H1 (cell line): ENCODE measurements at regions not wholly inside any gene's neighbourhood (a gene's known extent, or its start where the extent isn't known, plus 50 kb on each side); places are given as distances from the start of the nearest gene placed in this dataset.

Experiments
- CTCF ChIA-PET: fragments of 300-600 bp; sonication (Branson Sonifier 250); formaldehyde crosslinking; loops from one replicate; lab custom pipeline; 2021; ENCODE audit not compliant: partially characterized antibody; lab: Charles Lee
- POLR2A ChIA-PET: fragments of 300-600 bp; sonication (Branson Sonifier 250); formaldehyde crosslinking; loops from one replicate; lab custom pipeline; 2021; ENCODE audit warnings: inconsistent platforms; ENCODE audit not compliant: partially characterized antibody; lab: Charles Lee
- DNase-seq, 2 experiments: peaks; one replicate each; pipeline versions ENCODE4 v3.0.0 to v3.0.0-alpha.2; 2010 to 2022; ENCODE audit warnings: low spot score in 2 of 2, low read depth in 1 of 2, mixed read lengths in 1 of 2
- FAIRE-seq: peaks from 2 replicates; lab custom pipeline; 2011; peaks lifted over from hg19 to GRCh38; lab: Jason Lieb, UNC
- H2AFZ ChIP-seq: 2 replicates; pipeline ENCODE4 v1.8.1; 2012; ENCODE audit warnings: low read length, inconsistent platforms
- H2AK5ac ChIP-seq: 2 replicates; pipeline ENCODE4 v1.6.1; 2013; ENCODE audit warnings: low read depth, low read length
- H2BK120ac ChIP-seq: replicated peaks from 2 replicates; pipeline ENCODE3; 2013; ENCODE audit warnings: low read depth, low read length, inconsistent platforms
- H2BK12ac ChIP-seq: 2 replicates; pipeline ENCODE4 v1.6.1; 2013; ENCODE audit warnings: low read depth, low read length
- H2BK15ac ChIP-seq: 2 replicates; pipeline ENCODE4 v1.6.1; 2013; ENCODE audit warnings: low read length
- H2BK20ac ChIP-seq: 2 replicates; pipeline ENCODE4 v1.6.1; 2013; ENCODE audit warnings: low read length
- H2BK5ac ChIP-seq: 2 replicates; pipeline ENCODE4 v1.6.1; 2013; ENCODE audit warnings: low read depth, low read length
- H3K14ac ChIP-seq: 2 replicates; pipeline ENCODE4 v1.6.1; 2013; ENCODE audit warnings: inconsistent platforms; ENCODE audit not compliant: insufficient read length
- H3K18ac ChIP-seq: 2 replicates; pipeline ENCODE4 v1.6.1; 2013; ENCODE audit warnings: low read length; ENCODE audit errors: extremely low read depth
- H3K23ac ChIP-seq: 2 replicates; pipeline ENCODE4 v1.6.1; 2013; ENCODE audit warnings: inconsistent platforms; ENCODE audit not compliant: insufficient read length
- H3K23me2 ChIP-seq: 2 replicates; pipeline ENCODE4 v1.6.1; 2013; ENCODE audit warnings: low read depth, low read length
- H3K27ac ChIP-seq: 2 replicates; pipeline ENCODE4 v1.6.1; 2011; ENCODE audit warnings: low read depth, low read length, inconsistent platforms
- H3K27me3 ChIP-seq, 4 experiments: replicated peaks in 1 of 4; 1 replicate in 1 of 4; 2 replicates in 3 of 4; pipeline versions ENCODE4 v1.6.1 to v1.8.1; 2011 to 2013; ENCODE audit warnings: low read length in 3 of 4, mild to moderate bottlenecking in 3 of 4, inconsistent platforms in 2 of 4, mixed read lengths in 2 of 4, moderate library complexity in 1 of 4; ENCODE audit not compliant: control insufficient read depth in 3 of 4, insufficient read depth in 3 of 4; ENCODE audit errors: extremely low read depth in 1 of 4
- H3K36me3 ChIP-seq, 4 experiments: 2 replicates each; pipeline versions ENCODE4 v1.6.1 to v1.8.1; 2011 to 2013; ENCODE audit warnings: mild to moderate bottlenecking in 4 of 4, low read length in 3 of 4, moderate library complexity in 2 of 4, control low read depth in 1 of 4, inconsistent platforms in 1 of 4; ENCODE audit not compliant: insufficient read depth in 4 of 4, control insufficient read depth in 2 of 4
- H3K4ac ChIP-seq: replicated peaks from 2 replicates; pipeline ENCODE3; 2013; ENCODE audit warnings: low read length, low read depth, mixed read lengths, inconsistent platforms; ENCODE audit not compliant: insufficient read length
- H3K4me1 ChIP-seq, 4 experiments: replicated peaks in 1 of 4; 1 replicate in 1 of 4; 2 replicates in 3 of 4; pipeline versions ENCODE4 v1.6.1 to v1.8.1; 2011 to 2013; ENCODE audit warnings: low read length in 3 of 4, inconsistent platforms in 2 of 4, mixed read lengths in 1 of 4; ENCODE audit not compliant: insufficient read depth in 4 of 4, control insufficient read depth in 3 of 4
- H3K4me2 ChIP-seq, 2 experiments: 2 replicates each; pipeline versions ENCODE4 v1.6.1 to v1.8.1; 2011 to 2013; ENCODE audit warnings: low read depth in 2 of 2, low read length in 2 of 2, control low read depth in 1 of 2, inconsistent platforms in 1 of 2, mild to moderate bottlenecking in 1 of 2; ENCODE audit not compliant: insufficient read depth in 1 of 2
- H3K4me3 ChIP-seq, 4 experiments: fragments of 200-600, 300-600 bp in 1 of 4; sonication (generic), shearing (Covaris generic), sonication (Bioruptor Twin) in 1 of 4; 2 replicates each; pipeline versions ENCODE4 v1.5.1 to v1.8.1; 2011 to 2016; ENCODE audit warnings: low read length in 4 of 4, low read depth in 3 of 4, control low read depth in 2 of 4, inconsistent platforms in 2 of 4, mild to moderate bottlenecking in 2 of 4, mixed read lengths in 1 of 4, moderate library complexity in 1 of 4; ENCODE audit not compliant: insufficient read depth in 2 of 4; ENCODE audit errors: extremely low read depth in 1 of 4
- H3K56ac ChIP-seq: replicated peaks from 2 replicates; pipeline ENCODE3; 2013; ENCODE audit warnings: low read depth, mild to moderate bottlenecking, mixed read lengths, low read length, inconsistent platforms; ENCODE audit not compliant: insufficient read length
- H3K79me1 ChIP-seq: 2 replicates; pipeline ENCODE4 v1.6.1; 2013; ENCODE audit warnings: low read depth, low read length, control low read depth
- H3K79me2 ChIP-seq, 2 experiments: 2 replicates each; pipeline versions ENCODE4 v1.6.1 to v1.8.1; 2012 to 2013; ENCODE audit warnings: low read length in 2 of 2, mild to moderate bottlenecking in 2 of 2, inconsistent platforms in 1 of 2; ENCODE audit not compliant: insufficient read depth in 2 of 2, control insufficient read depth in 1 of 2
- H3K9ac ChIP-seq, 4 experiments: replicated peaks in 1 of 4; 1 replicate in 1 of 4; 2 replicates in 3 of 4; pipeline versions ENCODE4 v1.6.1 to v1.8.1; 2011 to 2013; ENCODE audit warnings: low read depth in 3 of 4, low read length in 3 of 4, control low read depth in 2 of 4, mild to moderate bottlenecking in 2 of 4, moderate library complexity in 2 of 4, inconsistent platforms in 1 of 4; ENCODE audit errors: extremely low read depth in 1 of 4
- H3K9me3 ChIP-seq, 2 experiments: 2 replicates each; pipeline versions ENCODE4 v1.6.1 to v1.8.1; 2012 to 2013; ENCODE audit warnings: mild to moderate bottlenecking in 2 of 2, moderate library complexity in 2 of 2, control low read depth in 1 of 2, inconsistent platforms in 1 of 2, low read depth in 1 of 2, low read length in 1 of 2, mixed read lengths in 1 of 2; ENCODE audit not compliant: insufficient read depth in 2 of 2
- H4K20me1 ChIP-seq, 2 experiments: replicated peaks in 1 of 2; 2 replicates each; pipeline versions ENCODE3 to v1.8.1; 2011 to 2013; ENCODE audit warnings: inconsistent platforms in 2 of 2, low read length in 2 of 2, mild to moderate bottlenecking in 1 of 2; ENCODE audit not compliant: insufficient read depth in 2 of 2, control insufficient read depth in 1 of 2
- H4K5ac ChIP-seq: 2 replicates; pipeline ENCODE4 v1.6.1; 2013; ENCODE audit warnings: low read length, low read depth, mixed read lengths, inconsistent platforms; ENCODE audit not compliant: insufficient read length
- H4K8ac ChIP-seq: 2 replicates; pipeline ENCODE4 v1.8.0; 2013; ENCODE audit warnings: mild to moderate bottlenecking, moderate library complexity, low read length, inconsistent platforms; ENCODE audit not compliant: insufficient read depth; ENCODE audit errors: extremely low read depth
- H4K91ac ChIP-seq: replicated peaks from 2 replicates; pipeline ENCODE3; 2013; ENCODE audit warnings: low read length, mixed read lengths, inconsistent platforms; ENCODE audit not compliant: insufficient read length
- CTBP2 ChIP-seq: IDR thresholded peaks from 2 replicates; pipeline ENCODE4 v1.7.0; 2011; ENCODE audit warnings: borderline replicate concordance, mild to moderate bottlenecking, moderate library complexity, mixed read lengths, low read length; ENCODE audit not compliant: insufficient read depth, insufficient read length
- HDAC6 ChIP-seq: IDR thresholded peaks from one replicate; pipeline ENCODE4 v1.7.1; 2012; ENCODE audit warnings: low read depth, mild to moderate bottlenecking, inconsistent platforms, low read length, moderate library complexity
- NANOG ChIP-seq: IDR thresholded peaks from 2 replicates; pipeline ENCODE4 v1.6.1; 2011; ENCODE audit warnings: low read length, low read depth, mild to moderate bottlenecking, inconsistent platforms; ENCODE audit not compliant: insufficient read depth, poor library complexity, severe bottlenecking
- SAP30 ChIP-seq: fragments of 300-600 bp; sonication (generic); IDR thresholded peaks from 2 replicates; pipeline ENCODE4 v1.7.1; 2012; ENCODE audit warnings: low read length, moderate library complexity, mild to moderate bottlenecking, inconsistent platforms; ENCODE audit not compliant: insufficient read depth, insufficient replicate concordance
- SP1 ChIP-seq: IDR thresholded peaks from 2 replicates; pipeline ENCODE4 v1.6.1; 2011; ENCODE audit warnings: low read depth, low read length
- TBP ChIP-seq: IDR thresholded peaks from 2 replicates; pipeline ENCODE4 v1.6.1; 2011; ENCODE audit warnings: low read depth, low read length, improper control_type of control experiment
- WGBS, 2 experiments: shearing (Covaris generic) in 1 of 2; methylation state at CpG; one replicate each; pipeline versions ENCODE4 v1.1.6 to v1.1.7; 2013 to 2015; ENCODE audit warnings: low lambda C conversion rate in 2 of 2, mixed read lengths in 2 of 2, inconsistent platforms in 1 of 2, low coverage in 1 of 2, missing lambda C conversion rate in 1 of 2; ENCODE audit not compliant: insufficient replicate concordance in 2 of 2, insufficient coverage in 1 of 2, insufficient read length in 1 of 2; ENCODE audit errors: extremely low coverage in 1 of 2, missing lambda C conversion rate in 1 of 2; 5-methylcytosine and 5-hydroxymethylcytosine counted together
- TF ChIP-seq, protein P1 (sequence below): IDR thresholded peaks from 2 replicates; pipeline ENCODE4 v1.6.1; 2011; ENCODE audit warnings: low read length, improper control_type of control experiment

DNA sequence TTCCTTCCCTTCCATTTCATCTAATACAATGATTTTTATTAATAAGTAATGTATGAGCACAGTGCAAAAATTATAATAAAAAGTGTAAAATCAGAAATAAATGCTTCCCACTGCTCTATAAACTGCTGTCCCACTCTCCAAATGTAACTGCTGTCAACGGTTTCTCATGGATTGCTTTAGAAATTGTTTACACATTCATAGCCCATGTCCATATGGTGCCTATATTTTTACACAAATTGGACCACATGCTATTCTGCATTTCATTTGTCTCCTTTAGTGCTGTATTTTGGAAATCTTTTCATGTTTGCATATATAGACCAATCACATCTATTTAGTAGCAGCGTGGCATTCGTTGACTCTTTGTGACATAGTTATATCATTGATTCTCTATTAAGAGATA, 164.7 kb upstream of the SLCO3A1 start:
- ChIA-PET POLR2A (no interaction called here), CTCF (interaction anchor here (1.4 kb wide), 1 partner anchor 17 kb away, joined by 8 read pairs; no protein-coding TSS in a partner anchor)
- Histone ChIP-seq H3K27me3 (no peaks in the 10 kb centered on the region; a peak in 1 of 7 replicates), H3K9ac (no peak overlapping the region), H3K4ac (no peak overlapping the region), H2BK120ac (no peak overlapping the region), H2BK15ac (no peak overlapping the region), H3K14ac (no peak overlapping the region), H3K9me3 (no peaks in the 10 kb centered on the region), H3K4me2 (no peak overlapping the region), H2AFZ (no peak overlapping the region), H3K4me3 (no peak overlapping the region), H3K79me2 (no peaks in the 10 kb centered on the region), H3K23me2 (no peaks in the 10 kb centered on the region), H3K36me3 (no peaks in the 10 kb centered on the region), H3K4me1 (no peaks in the 10 kb centered on the region), H3K23ac (no peak overlapping the region), H3K79me1 (no peaks in the 10 kb centered on the region), H2BK20ac (no peak overlapping the region), H2AK5ac (no peak overlapping the region), H3K27ac (no peak overlapping the region), H4K20me1 (no peaks in the 10 kb centered on the region), H4K8ac (no peak overlapping the region), H2BK5ac (no peak overlapping the region), H4K91ac (no peak overlapping the region), H3K18ac (no peak overlapping the region), H4K5ac (no peak overlapping the region), H3K56ac (no peak overlapping the region), H2BK12ac (no peak overlapping the region)
- WGBS, 2 experiments = 94% methylated on average over 3 of the region's 3 CpGs; no CpG with 5 or more reads in 1 of the 2 experiments
- DNase-seq = no peak
- no peak for FAIRE-seq
- TF ChIP-seq CTBP2 (no peak), SP1 (no peak), TBP (no peak), SAP30 (no peak), HDAC6 (no peak), NANOG (no peak)
- TF ChIP-seq, protein P1, sequence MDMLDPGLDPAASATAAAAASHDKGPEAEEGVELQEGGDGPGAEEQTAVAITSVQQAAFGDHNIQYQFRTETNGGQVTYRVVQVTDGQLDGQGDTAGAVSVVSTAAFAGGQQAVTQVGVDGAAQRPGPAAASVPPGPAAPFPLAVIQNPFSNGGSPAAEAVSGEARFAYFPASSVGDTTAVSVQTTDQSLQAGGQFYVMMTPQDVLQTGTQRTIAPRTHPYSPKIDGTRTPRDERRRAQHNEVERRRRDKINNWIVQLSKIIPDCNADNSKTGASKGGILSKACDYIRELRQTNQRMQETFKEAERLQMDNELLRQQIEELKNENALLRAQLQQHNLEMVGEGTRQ = no peak
